Fibroblast of lung (primary cell): ENCODE measurements at regions not wholly inside any gene's neighbourhood (a gene's known extent, or its start where the extent isn't known, plus 50 kb on each side); places are given as distances from the start of the nearest gene placed in this dataset.

ENCODE experiments used
- DNase-seq, 2 donors: peaks; one replicate each; pipeline versions ENCODE4 v3.0.0 to v3.0.0-alpha.2; 2010; ENCODE audit warnings: low read depth in 2 of 2
- H2AFZ ChIP-seq: 2 replicates; pipeline ENCODE4 v1.5.1; 2012; ENCODE audit warnings: low read length, control low read depth, inconsistent platforms
- H3K27ac ChIP-seq: 2 replicates; pipeline ENCODE4 v1.5.1; 2011; ENCODE audit warnings: low read length, control low read depth; ENCODE audit not compliant: insufficient read depth
- H3K27me3 ChIP-seq: 2 replicates; pipeline ENCODE4 v1.5.1; 2011; ENCODE audit warnings: mild to moderate bottlenecking, low read length; ENCODE audit not compliant: control insufficient read depth, insufficient read depth
- H3K36me3 ChIP-seq: 2 replicates; pipeline ENCODE4 v1.5.1; 2011; ENCODE audit warnings: low read length; ENCODE audit not compliant: control insufficient read depth, insufficient read depth
- H3K4me1 ChIP-seq: 2 replicates; pipeline ENCODE4 v1.5.1; 2011; ENCODE audit warnings: low read length; ENCODE audit not compliant: control insufficient read depth, insufficient read depth; ENCODE audit errors: extremely low read depth
- H3K4me2 ChIP-seq: 2 replicates; pipeline ENCODE4 v1.5.1; 2011; ENCODE audit warnings: low read length, control low read depth; ENCODE audit not compliant: insufficient read depth; ENCODE audit errors: extremely low read depth
- H3K4me3 ChIP-seq, 4 experiments: fragments of 200-600 bp in 1 of 4; sonication (generic) in 1 of 4; replicated peaks in 1 of 4; 2 replicates each; pipeline ENCODE4 v1.5.1; 2011 to 2016; ENCODE audit warnings: low read length in 4 of 4, low read depth in 3 of 4, mild to moderate bottlenecking in 3 of 4, control low read depth in 2 of 4, inconsistent platforms in 1 of 4, mixed read lengths in 1 of 4; ENCODE audit not compliant: insufficient read depth in 1 of 4; ENCODE audit errors: control extremely low read depth in 1 of 4
- H3K79me2 ChIP-seq: 2 replicates; pipeline ENCODE4 v1.5.1; 2012; ENCODE audit warnings: mild to moderate bottlenecking, low read length, inconsistent platforms; ENCODE audit not compliant: control insufficient read depth, insufficient read depth
- H3K9ac ChIP-seq: 2 replicates; pipeline ENCODE4 v1.5.1; 2011; ENCODE audit warnings: mild to moderate bottlenecking, low read length, control low read depth; ENCODE audit not compliant: insufficient read depth
- H3K9me3 ChIP-seq: 2 replicates; pipeline ENCODE4 v1.5.1; 2012; ENCODE audit warnings: low read depth, low read length; ENCODE audit not compliant: control insufficient read depth, insufficient read depth
- H4K20me1 ChIP-seq: 2 replicates; pipeline ENCODE4 v1.5.1; 2011; ENCODE audit warnings: low read length; ENCODE audit not compliant: control insufficient read depth, insufficient read depth; ENCODE audit errors: extremely low read depth
- EZH2 ChIP-seq: IDR thresholded peaks from 2 replicates; pipeline ENCODE4 v1.5.1; 2012; ENCODE audit warnings: low read length, control low read depth, mild to moderate bottlenecking; ENCODE audit errors: missing control alignments
- TF ChIP-seq, protein P1 (sequence below), 2 donors: IDR thresholded peaks in 1 of 2; conservative IDR thresholded peaks in 1 of 2; 1 replicate in 1 of 2; 2 replicates in 1 of 2; pipeline ENCODE4 v1.5.1; 2011 to 2012; ENCODE audit warnings: low read length in 2 of 2, control low read depth in 1 of 2, inconsistent platforms in 1 of 2, low read depth in 1 of 2, mild to moderate bottlenecking in 1 of 2

DNA sequence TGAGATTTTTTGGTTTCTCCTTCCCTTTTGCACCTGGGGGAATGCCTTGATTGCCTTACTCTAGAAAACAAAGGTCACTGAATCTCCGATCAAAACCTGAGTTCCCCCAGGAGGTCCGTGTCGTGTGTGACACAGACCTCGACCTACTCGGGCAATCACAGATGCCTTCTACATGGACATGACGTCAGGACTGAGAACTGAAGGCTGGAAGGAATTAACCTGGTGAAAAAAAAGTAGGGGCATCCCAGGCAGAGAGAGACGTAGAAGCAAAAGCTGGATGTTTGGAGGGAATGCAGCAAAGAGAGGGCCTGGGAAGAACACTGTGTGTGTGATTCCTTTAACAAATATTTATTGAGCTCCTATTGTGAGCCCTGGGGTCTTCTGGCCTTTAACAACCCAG, 178.0 kb downstream of the PRDM2 start:
- Histone ChIP-seq H3K9me3 (no peaks in the 10 kb centered on the region), H3K27ac (no peak overlapping the region), H2AFZ (no peak overlapping the region)

DNA sequence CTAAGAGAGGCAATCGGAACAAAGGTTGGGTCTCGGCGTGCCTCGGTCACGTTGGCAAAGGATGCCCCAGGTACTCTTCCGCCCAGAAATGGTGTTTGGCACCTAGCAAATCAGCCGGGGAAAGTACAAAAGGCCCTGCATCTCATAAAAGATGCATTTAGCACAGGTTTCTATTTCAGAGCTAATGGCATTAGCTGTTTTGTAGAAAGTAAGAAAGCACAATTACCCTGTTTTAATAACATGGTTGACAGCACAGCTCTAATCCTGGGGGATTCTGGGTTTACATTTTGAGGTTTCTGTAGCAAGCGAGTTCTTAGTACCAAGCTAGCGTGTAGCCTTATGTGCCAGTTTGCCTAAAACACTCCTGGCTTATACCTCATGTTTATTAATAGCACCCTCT, 178.5 kb downstream of the PRDM2 start:
- TF ChIP-seq EZH2: no peak
- TF ChIP-seq, protein P1, sequence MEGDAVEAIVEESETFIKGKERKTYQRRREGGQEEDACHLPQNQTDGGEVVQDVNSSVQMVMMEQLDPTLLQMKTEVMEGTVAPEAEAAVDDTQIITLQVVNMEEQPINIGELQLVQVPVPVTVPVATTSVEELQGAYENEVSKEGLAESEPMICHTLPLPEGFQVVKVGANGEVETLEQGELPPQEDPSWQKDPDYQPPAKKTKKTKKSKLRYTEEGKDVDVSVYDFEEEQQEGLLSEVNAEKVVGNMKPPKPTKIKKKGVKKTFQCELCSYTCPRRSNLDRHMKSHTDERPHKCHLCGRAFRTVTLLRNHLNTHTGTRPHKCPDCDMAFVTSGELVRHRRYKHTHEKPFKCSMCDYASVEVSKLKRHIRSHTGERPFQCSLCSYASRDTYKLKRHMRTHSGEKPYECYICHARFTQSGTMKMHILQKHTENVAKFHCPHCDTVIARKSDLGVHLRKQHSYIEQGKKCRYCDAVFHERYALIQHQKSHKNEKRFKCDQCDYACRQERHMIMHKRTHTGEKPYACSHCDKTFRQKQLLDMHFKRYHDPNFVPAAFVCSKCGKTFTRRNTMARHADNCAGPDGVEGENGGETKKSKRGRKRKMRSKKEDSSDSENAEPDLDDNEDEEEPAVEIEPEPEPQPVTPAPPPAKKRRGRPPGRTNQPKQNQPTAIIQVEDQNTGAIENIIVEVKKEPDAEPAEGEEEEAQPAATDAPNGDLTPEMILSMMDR (conservative IDR thresholded peaks at IDR 0.05 in 1 of 2, IDR thresholded peaks at IDR 0.05 in 1 of 2; ENCODE audit: low read depth in 1 of 2, low read length in 2 of 2): no peak
- Histone ChIP-seq H3K27ac (no peak overlapping the region), H3K4me2 (no peak overlapping the region), H3K4me1 (no peaks in the 10 kb centered on the region), H4K20me1 (no peaks in the 10 kb centered on the region), H3K79me2 (no peaks in the 10 kb centered on the region), H3K27me3 (no peaks in the 10 kb centered on the region), H2AFZ (no peak overlapping the region), H3K4me3 (no peak overlapping the region), H3K9ac (no peak overlapping the region), H3K36me3 (no peaks in the 10 kb centered on the region), H3K9me3 (no peaks in the 10 kb centered on the region)
- DNase-seq: no peak

More for the DNA sequence above, 178.0 kb downstream of the PRDM2 start:
- TF ChIP-seq, protein P1 (conservative IDR thresholded peaks at IDR 0.05 in 1 of 2, IDR thresholded peaks at IDR 0.05 in 1 of 2; ENCODE audit: low read depth in 1 of 2, low read length in 2 of 2): no peak
- no peak for TF ChIP-seq EZH2
- H3K9ac ChIP-seq: no peak overlapping the region
- DNase-seq: no peak
- no peaks in the 10 kb centered on the region for H3K79me2 ChIP-seq
- H4K20me1 ChIP-seq: no peaks in the 10 kb centered on the region
- no peaks in the 10 kb centered on the region for H3K4me1 ChIP-seq
- no peak overlapping the region for H3K4me3 ChIP-seq
- no peaks in the 10 kb centered on the region for H3K27me3 ChIP-seq
- no peaks in the 10 kb centered on the region for H3K36me3 ChIP-seq
- no peak overlapping the region for H3K4me2 ChIP-seq

DNA sequence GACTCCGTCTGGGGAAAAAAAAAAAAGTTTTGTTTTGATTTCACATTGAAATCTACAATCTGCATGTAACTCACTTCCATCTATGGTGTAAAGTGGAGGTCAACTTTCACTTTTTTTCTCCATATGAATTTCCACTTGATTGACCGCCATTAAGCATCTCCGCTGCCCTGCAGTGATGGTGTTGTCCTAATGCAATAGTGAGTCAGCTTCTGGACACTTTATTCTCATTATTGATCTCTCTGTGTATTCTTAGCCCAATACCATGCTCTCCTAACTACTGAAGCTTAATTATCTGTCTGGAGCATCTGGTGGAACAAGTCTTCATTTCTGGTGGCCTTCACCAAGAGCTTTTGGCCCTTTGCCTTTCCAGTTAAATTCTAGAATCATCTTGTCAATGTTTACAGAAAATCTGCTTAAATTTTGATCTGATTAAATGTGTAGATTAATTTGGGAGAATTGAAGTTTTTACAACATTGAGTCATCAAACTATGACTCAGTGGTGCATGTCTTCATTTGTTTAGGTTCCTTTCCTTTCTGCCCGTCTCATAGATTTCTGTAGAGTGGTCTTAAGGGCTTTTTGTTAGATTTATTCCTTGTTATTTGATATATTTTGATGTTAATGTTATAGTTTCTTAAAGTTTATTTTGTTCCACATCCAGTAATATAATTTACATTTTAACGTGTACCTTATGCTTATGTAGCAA, 181.5 kb downstream of the PRDM2 start:
- Histone ChIP-seq H4K20me1 (no peaks in the 10 kb centered on the region), H3K4me3 (no peak overlapping the region), H3K36me3 (no peaks in the 10 kb centered on the region), H3K4me2 (no peak overlapping the region), H3K9me3 (no peaks in the 10 kb centered on the region), H3K4me1 (no peaks in the 10 kb centered on the region), H3K79me2 (no peaks in the 10 kb centered on the region), H3K9ac (no peak overlapping the region), H3K27ac (no peak overlapping the region), H2AFZ (no peak overlapping the region), H3K27me3 (no peaks in the 10 kb centered on the region)
- no peak for DNase-seq
- TF ChIP-seq, protein P1 (conservative IDR thresholded peaks at IDR 0.05 in 1 of 2, IDR thresholded peaks at IDR 0.05 in 1 of 2; ENCODE audit: low read depth in 1 of 2, low read length in 2 of 2): no peak
- no peak for TF ChIP-seq EZH2
